ENCODE measurements at regions not wholly inside any gene's neighbourhood (a gene's known extent, or its start where the extent isn't known, plus 50 kb on each side); places are given as distances from the start of the nearest gene placed in this dataset.

GRCh38 chr9:124196814-124197176, 61.0 kb upstream of the NEK6 start:
- TF ChIP-seq CTCF (optimal IDR thresholded peaks at IDR 0.05 in 1 of 3, IDR thresholded peaks at IDR 0.05 in 1 of 3, conservative IDR thresholded peaks at IDR 0.05 in 1 of 3; ENCODE audit: extremely low read depth in 1 of 3, insufficient read depth in 2 of 3, low read length in 3 of 3), result no peak
- no peak for TF ChIP-seq EZH2 (IDR thresholded peaks at IDR 0.05; ENCODE audit: low read length)

All from keratinocyte (primary cell).